ENCODE measurements at regions not wholly inside any gene's neighbourhood (a gene's known extent, or its start where the extent isn't known, plus 50 kb on each side); places are given as distances from the start of the nearest gene placed in this dataset.
"Not testable (repeated sequence)": the region's sequence is repeated elsewhere in the genome, so short reads cannot be mapped to it uniquely, and the experiment has no call there.

DNA sequence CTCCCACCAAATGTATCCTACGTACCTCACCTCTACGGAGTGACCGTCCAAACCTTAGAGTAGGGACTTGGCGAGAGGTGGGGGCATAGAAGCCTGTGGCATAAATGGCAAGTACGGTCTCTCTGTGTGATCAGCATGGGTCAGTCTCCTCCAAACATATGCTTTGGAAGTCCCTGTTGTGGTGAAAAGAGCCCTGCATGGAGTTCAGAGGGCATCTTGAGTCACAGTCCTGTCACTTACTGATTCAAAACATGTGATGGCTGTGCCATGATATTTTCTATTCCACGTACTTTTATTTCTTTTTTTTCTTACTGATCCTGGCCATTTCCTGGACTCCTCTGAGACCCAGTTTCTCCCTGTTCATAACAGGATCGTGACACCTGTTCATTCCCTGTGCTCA is 67.5 kb upstream of the CEP85L start:
- Histone ChIP-seq H3K4me2 (no peak overlapping the region), H3K4me1 (ENCODE audit: insufficient read depth) (no peaks in the 10 kb centered on the region), H2AFZ (no peak overlapping the region), H3K9me2 (replicated peaks; ENCODE audit: insufficient read depth) (no peaks in the 10 kb centered on the region), H3K79me2 (no peaks in the 10 kb centered on the region), H3K9me3 (ENCODE audit: low read depth) (no peaks in the 10 kb centered on the region), H3K27ac (no peak overlapping the region), H3K36me3 (replicated peaks; ENCODE audit: insufficient read depth, low read depth) (no peaks in the 10 kb centered on the region), H3K4me3 (no peak overlapping the region), H3K27me3 (no peaks in the 10 kb centered on the region), H4K20me1 (ENCODE audit: insufficient read depth, poor library complexity, severe bottlenecking) (no peaks in the 10 kb centered on the region)
- WGBS (ENCODE audit: low lambda C conversion rate, missing lambda C conversion rate) = 93% methylated on average over 7 of the region's 7 CpGs
- TF ChIP-seq EZH2phosphoT487 (IDR thresholded peaks at IDR 0.05; ENCODE audit: low read depth, severe bottlenecking, unreplicated experiment) (no peak), EZH2 (IDR thresholded peaks at IDR 0.05; ENCODE audit: borderline replicate concordance) (no peak)
- TF ChIP-seq, protein P1, sequence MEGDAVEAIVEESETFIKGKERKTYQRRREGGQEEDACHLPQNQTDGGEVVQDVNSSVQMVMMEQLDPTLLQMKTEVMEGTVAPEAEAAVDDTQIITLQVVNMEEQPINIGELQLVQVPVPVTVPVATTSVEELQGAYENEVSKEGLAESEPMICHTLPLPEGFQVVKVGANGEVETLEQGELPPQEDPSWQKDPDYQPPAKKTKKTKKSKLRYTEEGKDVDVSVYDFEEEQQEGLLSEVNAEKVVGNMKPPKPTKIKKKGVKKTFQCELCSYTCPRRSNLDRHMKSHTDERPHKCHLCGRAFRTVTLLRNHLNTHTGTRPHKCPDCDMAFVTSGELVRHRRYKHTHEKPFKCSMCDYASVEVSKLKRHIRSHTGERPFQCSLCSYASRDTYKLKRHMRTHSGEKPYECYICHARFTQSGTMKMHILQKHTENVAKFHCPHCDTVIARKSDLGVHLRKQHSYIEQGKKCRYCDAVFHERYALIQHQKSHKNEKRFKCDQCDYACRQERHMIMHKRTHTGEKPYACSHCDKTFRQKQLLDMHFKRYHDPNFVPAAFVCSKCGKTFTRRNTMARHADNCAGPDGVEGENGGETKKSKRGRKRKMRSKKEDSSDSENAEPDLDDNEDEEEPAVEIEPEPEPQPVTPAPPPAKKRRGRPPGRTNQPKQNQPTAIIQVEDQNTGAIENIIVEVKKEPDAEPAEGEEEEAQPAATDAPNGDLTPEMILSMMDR (IDR thresholded peaks at IDR 0.05; ENCODE audit: poor library complexity) = no peak
- no peak for DNase-seq (ENCODE audit: low spot score)

DNA sequence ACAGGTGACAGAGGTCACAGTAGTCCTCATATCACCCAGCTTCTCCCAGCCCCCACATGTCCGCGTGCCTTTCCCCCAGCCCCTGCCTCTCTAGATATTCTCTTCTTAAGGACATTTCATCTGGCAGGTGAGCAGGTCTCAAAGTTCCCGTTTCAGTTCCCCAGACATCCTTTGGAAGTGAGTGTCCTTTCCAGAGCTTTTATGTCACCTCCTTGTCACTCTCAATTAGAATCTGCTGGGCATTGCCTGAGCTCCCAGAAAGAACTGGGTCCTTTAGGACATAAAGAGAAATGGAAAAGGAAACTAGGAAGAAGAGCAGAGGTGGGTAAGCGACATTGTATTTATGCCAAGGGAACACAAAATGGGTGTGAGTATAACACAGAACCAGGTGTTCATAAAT is 66.9 kb upstream of the CEP85L start:
- no peak for DNase-seq (ENCODE audit: low spot score)
- no peak for TF ChIP-seq EZH2 (IDR thresholded peaks at IDR 0.05; ENCODE audit: borderline replicate concordance)
- Histone ChIP-seq H2AFZ (no peak overlapping the region), H3K79me2 (no peaks in the 10 kb centered on the region), H3K4me1 (ENCODE audit: insufficient read depth) (no peaks in the 10 kb centered on the region), H3K4me2 (no peak overlapping the region), H3K9me2 (replicated peaks; ENCODE audit: insufficient read depth) (no peaks in the 10 kb centered on the region), H3K27me3 (no peaks in the 10 kb centered on the region), H3K4me3 (no peak overlapping the region), H3K9me3 (ENCODE audit: low read depth) (no peaks in the 10 kb centered on the region), H3K36me3 (replicated peaks; ENCODE audit: insufficient read depth, low read depth) (no peaks in the 10 kb centered on the region), H3K27ac (no peak overlapping the region), H4K20me1 (ENCODE audit: insufficient read depth, poor library complexity, severe bottlenecking) (no peaks in the 10 kb centered on the region)
- WGBS (ENCODE audit: low lambda C conversion rate, missing lambda C conversion rate) = 98% methylated on average over 4 of the region's 4 CpGs

DNA sequence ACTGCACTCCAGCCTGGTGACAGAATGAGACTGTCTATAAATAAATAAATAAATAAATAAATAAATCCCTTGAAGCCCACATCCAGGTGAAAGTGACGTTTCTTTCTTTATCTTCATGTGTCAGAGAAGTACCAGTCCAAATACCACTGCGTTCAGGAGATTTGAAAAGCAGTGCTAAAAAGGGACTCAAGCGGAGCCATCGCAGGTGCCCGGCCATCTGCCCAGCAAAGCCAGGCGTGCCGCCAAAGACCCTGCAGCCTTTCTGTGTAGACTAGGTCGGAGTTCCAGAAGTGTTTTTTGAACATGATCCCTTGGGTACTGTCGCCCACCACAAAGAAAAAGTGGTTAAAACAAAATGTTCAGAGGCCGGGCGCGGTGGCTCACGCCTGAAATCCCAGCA is 65.7 kb upstream of the CEP85L start:
- Histone ChIP-seq H3K4me3 (no peak overlapping the region), H3K9me2 (replicated peaks; ENCODE audit: insufficient read depth) (no peaks in the 10 kb centered on the region), H3K4me1 (ENCODE audit: insufficient read depth) (no peaks in the 10 kb centered on the region), H3K27ac (no peak overlapping the region), H2AFZ (no peak overlapping the region), H3K4me2 (no peak overlapping the region), H3K9me3 (ENCODE audit: low read depth) (no peaks in the 10 kb centered on the region), H3K36me3 (replicated peaks; ENCODE audit: insufficient read depth, low read depth) (no peaks in the 10 kb centered on the region), H3K79me2 (no peaks in the 10 kb centered on the region), H4K20me1 (ENCODE audit: insufficient read depth, poor library complexity, severe bottlenecking) (no peaks in the 10 kb centered on the region), H3K27me3 (no peaks in the 10 kb centered on the region)
- TF ChIP-seq, protein P1 (IDR thresholded peaks at IDR 0.05; ENCODE audit: poor library complexity) = no peak
- TF ChIP-seq EZH2 (IDR thresholded peaks at IDR 0.05; ENCODE audit: borderline replicate concordance) = no peak
- TF ChIP-seq EZH2phosphoT487 (IDR thresholded peaks at IDR 0.05; ENCODE audit: low read depth, severe bottlenecking, unreplicated experiment) = no peak
- 98% methylated on average over 13 of the region's 13 CpGs for WGBS (ENCODE audit: low lambda C conversion rate, missing lambda C conversion rate)
- DNase-seq (ENCODE audit: low spot score) = no peak

DNA sequence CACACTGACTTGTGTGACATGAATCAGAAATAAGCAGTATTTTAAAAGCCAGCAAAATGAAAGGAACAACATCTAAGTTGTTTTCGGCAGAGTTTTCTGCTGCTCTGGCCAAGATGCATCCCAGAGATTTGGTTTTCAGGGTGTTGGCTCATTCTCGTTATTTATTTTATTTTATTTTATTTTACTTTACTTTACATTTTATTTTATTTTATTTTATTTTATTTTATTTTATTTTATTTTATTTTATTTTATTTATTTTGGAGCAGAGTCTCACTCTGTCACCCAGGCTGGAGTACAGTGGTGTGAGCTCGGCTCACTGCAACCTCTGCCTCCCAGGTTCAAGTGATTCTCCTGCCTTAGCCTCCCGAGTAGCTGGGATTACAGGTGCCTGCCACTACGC is 64.5 kb upstream of the CEP85L start:
- H3K36me3 ChIP-seq (replicated peaks; ENCODE audit: insufficient read depth, low read depth); H3K9me3 ChIP-seq (ENCODE audit: low read depth); H3K4me2 ChIP-seq; H3K4me3 ChIP-seq; H3K27ac ChIP-seq; H3K4me1 ChIP-seq (ENCODE audit: insufficient read depth); H3K27me3 ChIP-seq; H2AFZ ChIP-seq; H3K9me2 ChIP-seq (replicated peaks; ENCODE audit: insufficient read depth); H4K20me1 ChIP-seq (ENCODE audit: insufficient read depth, poor library complexity, severe bottlenecking); DNase-seq (ENCODE audit: low spot score); H3K79me2 ChIP-seq: not testable (repeated sequence)
- WGBS (ENCODE audit: low lambda C conversion rate, missing lambda C conversion rate) = 93% methylated on average over 5 of the region's 5 CpGs

DNA sequence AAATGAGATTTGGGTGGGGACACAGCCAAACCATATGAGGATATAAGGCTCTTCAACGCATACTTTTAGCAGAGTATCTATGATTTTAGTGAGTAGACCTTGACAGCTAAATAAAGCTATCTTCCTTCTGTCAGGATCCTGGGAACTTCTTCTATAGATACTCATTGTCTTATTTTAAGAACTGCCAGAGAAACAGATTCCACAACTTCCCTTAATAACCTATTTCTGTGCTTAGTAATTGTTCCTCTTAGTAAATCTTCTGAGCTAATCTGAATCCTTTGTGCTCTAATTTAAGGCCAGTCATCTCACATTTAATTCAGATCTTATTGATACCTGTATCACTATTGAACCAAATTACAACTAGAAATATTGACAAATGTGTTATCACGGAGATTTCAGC is 64.0 kb upstream of the CEP85L start:
- TF ChIP-seq EZH2 (IDR thresholded peaks at IDR 0.05; ENCODE audit: borderline replicate concordance) (no peak), EZH2phosphoT487 (IDR thresholded peaks at IDR 0.05; ENCODE audit: low read depth, severe bottlenecking, unreplicated experiment) (no peak)
- TF ChIP-seq, protein P1 (IDR thresholded peaks at IDR 0.05; ENCODE audit: poor library complexity) = no peak
- DNase-seq (ENCODE audit: low spot score) = no peak
- no peaks in the 10 kb centered on the region for H3K9me2 ChIP-seq (replicated peaks; ENCODE audit: insufficient read depth)
- no peak overlapping the region for H3K27ac ChIP-seq
- no peaks in the 10 kb centered on the region for H3K27me3 ChIP-seq
- H3K4me3 ChIP-seq = no peak overlapping the region
- no peak overlapping the region for H2AFZ ChIP-seq
- no peaks in the 10 kb centered on the region for H3K9me3 ChIP-seq (ENCODE audit: low read depth)
- no peaks in the 10 kb centered on the region for H3K36me3 ChIP-seq (replicated peaks; ENCODE audit: insufficient read depth, low read depth)
- WGBS (ENCODE audit: low lambda C conversion rate, missing lambda C conversion rate) = 92% methylated on average over 2 of the region's 2 CpGs
- H3K79me2 ChIP-seq = no peaks in the 10 kb centered on the region
- no peaks in the 10 kb centered on the region for H3K4me1 ChIP-seq (ENCODE audit: insufficient read depth)
- H4K20me1 ChIP-seq (ENCODE audit: insufficient read depth, poor library complexity, severe bottlenecking) = no peaks in the 10 kb centered on the region
- no peak overlapping the region for H3K4me2 ChIP-seq

Data from hepatocyte (in vitro differentiated cells).